ENCODE measurements at regions not wholly inside any gene's neighbourhood (a gene's known extent, or its start where the extent isn't known, plus 50 kb on each side); places are given as distances from the start of the nearest gene placed in this dataset.

DNA sequence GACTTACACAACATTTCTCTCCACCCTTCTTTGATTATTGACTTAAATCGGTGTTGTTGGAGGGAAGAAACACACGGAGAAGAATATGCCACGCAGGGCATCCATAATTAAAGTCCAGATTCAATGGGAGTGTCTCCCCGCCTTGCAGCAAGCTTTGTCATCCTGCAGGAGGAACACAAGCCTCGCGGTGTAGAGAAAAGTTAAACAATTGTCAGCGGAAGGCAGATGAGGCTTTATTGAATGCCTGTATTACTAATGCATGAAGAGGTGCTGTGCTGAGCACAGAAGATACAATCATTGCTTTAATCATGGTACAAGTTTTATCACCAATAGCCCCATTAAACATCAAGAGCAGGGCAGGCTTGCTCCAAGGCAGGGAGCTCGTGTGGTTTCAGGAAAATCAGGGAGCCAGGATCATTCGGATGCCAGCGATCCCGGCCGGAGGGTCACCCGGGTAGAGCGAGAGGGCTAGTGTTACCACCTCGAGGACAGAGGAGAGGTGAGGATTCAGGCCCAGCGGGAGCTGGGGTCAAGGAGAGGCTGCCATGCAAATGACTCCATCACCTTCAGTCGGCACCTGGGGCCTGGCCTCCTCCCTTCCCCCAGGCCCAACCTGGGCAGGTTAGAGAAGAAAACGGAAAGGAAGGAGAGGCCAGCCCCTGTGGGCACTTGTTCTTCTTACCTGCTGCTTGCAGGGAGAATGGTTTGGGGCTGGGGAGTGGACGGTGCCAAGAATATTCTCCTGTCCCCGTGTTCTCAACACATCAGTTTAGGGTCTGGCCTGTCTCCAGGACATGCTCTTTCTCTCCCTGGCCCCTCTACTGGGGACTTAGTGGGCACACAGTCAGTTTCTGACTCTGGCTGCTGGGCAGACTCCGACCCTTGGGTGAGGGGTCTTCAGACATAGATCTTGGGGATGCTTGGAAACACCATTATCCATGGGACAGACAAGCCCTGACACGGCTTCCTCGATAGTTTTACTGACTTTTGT is 289.5 kb downstream of the IRX2 start:
- H3K27me3 ChIP-seq (replicated peaks): no peaks in the 10 kb centered on the region
- no peaks in the 10 kb centered on the region for H3K36me3 ChIP-seq (replicated peaks)
- DNase-seq: no peak
- in situ Hi-C loops (cut with HindIII; ENCODE audit: low pct_ligation_motif_present, low sequenced_read_pairs): no loop called here
- H3K4me3 ChIP-seq (ENCODE audit: low read depth, low read length): no peak overlapping the region
- TF ChIP-seq, protein P1, sequence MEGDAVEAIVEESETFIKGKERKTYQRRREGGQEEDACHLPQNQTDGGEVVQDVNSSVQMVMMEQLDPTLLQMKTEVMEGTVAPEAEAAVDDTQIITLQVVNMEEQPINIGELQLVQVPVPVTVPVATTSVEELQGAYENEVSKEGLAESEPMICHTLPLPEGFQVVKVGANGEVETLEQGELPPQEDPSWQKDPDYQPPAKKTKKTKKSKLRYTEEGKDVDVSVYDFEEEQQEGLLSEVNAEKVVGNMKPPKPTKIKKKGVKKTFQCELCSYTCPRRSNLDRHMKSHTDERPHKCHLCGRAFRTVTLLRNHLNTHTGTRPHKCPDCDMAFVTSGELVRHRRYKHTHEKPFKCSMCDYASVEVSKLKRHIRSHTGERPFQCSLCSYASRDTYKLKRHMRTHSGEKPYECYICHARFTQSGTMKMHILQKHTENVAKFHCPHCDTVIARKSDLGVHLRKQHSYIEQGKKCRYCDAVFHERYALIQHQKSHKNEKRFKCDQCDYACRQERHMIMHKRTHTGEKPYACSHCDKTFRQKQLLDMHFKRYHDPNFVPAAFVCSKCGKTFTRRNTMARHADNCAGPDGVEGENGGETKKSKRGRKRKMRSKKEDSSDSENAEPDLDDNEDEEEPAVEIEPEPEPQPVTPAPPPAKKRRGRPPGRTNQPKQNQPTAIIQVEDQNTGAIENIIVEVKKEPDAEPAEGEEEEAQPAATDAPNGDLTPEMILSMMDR (IDR thresholded peaks at IDR 0.05; ENCODE audit: low read depth, low read length, missing control alignments): no peak
- no peak overlapping the region for H3K27ac ChIP-seq

DNA sequence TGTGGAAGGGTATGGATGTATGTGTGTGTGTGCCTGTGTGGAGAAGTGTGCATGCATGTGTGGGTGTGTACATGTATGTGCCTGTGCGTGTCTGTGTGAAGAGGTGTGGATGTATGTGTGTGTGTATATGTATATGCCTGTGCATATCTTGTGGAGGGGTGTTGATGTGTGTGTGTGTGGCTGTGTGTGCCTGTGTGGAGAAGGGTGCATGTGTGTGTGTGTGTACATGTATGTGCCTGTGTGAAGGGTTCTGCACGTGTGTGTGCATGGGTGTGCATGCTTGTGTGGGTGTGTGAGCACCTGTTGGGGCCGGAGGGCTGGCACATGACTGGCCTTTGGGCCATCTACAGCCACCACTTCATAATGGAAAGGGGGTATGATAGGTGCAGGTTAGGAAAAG is 291.4 kb downstream of the IRX2 start:
- TF ChIP-seq, protein P1 (IDR thresholded peaks at IDR 0.05; ENCODE audit: low read depth, low read length, missing control alignments): no peak
- Histone ChIP-seq H3K27ac (no peak overlapping the region), H3K36me3 (replicated peaks) (no peaks in the 10 kb centered on the region), H3K4me3 (ENCODE audit: low read depth, low read length) (no peak overlapping the region), H3K27me3 (replicated peaks) (no peaks in the 10 kb centered on the region)
- in situ Hi-C loops (cut with HindIII; ENCODE audit: low pct_ligation_motif_present, low sequenced_read_pairs): no loop called here
- DNase-seq: no peak

DNA sequence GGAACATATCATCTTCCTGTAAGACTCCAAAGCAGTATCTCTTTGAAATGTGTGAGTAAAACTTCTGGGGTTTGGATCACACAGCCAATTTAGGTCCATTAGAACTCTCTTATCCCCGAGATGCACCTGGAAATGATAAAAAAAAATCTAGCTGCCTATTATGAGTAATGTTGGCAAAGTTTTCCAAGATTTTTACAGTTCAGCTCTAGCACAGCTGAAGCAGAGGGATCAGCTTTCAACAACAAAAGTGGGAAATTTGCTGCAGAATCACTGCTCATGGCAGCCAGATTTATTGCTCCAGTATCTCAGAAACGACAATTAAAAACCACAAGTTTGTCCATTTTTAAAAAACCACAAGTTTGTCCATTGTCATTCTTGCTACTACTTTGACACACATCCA is 292.2 kb downstream of the IRX2 start:
- DNase-seq: no peak
- no peak overlapping the region for H3K27ac ChIP-seq
- H3K27me3 ChIP-seq (replicated peaks): no peaks in the 10 kb centered on the region
- no peaks in the 10 kb centered on the region for H3K36me3 ChIP-seq (replicated peaks)
- TF ChIP-seq, protein P1 (IDR thresholded peaks at IDR 0.05; ENCODE audit: low read depth, low read length, missing control alignments): no peak
- no peak overlapping the region for H3K4me3 ChIP-seq (ENCODE audit: low read depth, low read length)
- in situ Hi-C loops (cut with HindIII; ENCODE audit: low pct_ligation_motif_present, low sequenced_read_pairs): no loop called here

DNA sequence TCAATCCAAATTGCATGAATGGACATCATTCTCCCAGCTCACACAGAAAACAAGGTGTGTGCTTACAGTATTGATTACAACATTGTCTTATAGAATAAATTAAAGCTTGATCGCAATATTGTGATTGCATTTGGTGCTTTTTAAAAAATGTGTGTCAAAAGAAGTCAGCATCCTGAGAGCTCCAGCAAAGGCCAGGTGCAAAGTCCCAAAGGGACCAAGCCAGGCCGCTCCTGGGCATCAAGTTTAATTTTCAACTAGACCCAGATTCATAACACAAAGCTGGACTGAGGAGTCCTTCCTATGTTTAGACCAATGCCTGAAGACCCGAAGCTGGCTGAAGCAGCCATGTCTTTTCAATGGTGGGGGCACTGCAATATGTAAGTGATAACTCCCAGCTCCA is 295.6 kb downstream of the IRX2 start:
- no peak for DNase-seq
- Histone ChIP-seq H3K27me3 (replicated peaks) (no peaks in the 10 kb centered on the region), H3K27ac (no peak overlapping the region), H3K4me3 (ENCODE audit: low read depth, low read length) (no peak overlapping the region), H3K36me3 (replicated peaks) (no peaks in the 10 kb centered on the region)
- TF ChIP-seq, protein P1 (IDR thresholded peaks at IDR 0.05; ENCODE audit: low read depth, low read length, missing control alignments): no peak
- in situ Hi-C loops (cut with HindIII; ENCODE audit: low pct_ligation_motif_present, low sequenced_read_pairs): no loop called here

DNA sequence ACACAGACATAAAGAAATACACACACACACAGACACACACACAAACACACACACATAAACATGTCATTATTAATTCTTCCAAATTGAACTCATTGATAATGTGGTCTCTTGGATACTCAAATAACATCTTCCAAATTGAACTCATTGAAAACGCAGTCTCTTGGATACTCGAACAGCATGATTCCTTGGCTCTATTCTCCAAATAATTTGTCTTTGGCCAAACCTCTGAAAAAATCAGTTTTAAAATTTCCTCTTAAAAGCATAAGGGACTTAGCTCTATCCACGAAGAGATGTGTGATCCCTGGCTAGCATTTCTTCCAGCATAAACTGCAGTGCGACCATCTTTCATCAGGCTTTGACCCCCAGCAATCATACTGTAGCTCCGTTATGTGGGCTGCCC is 296.6 kb downstream of the IRX2 start:
- TF ChIP-seq, protein P1 (IDR thresholded peaks at IDR 0.05; ENCODE audit: low read depth, low read length, missing control alignments): no peak
- no peak overlapping the region for H3K4me3 ChIP-seq (ENCODE audit: low read depth, low read length)
- H3K36me3 ChIP-seq (replicated peaks): no peaks in the 10 kb centered on the region
- in situ Hi-C loops (cut with HindIII; ENCODE audit: low pct_ligation_motif_present, low sequenced_read_pairs): no loop called here
- H3K27ac ChIP-seq: no peak overlapping the region
- H3K27me3 ChIP-seq (replicated peaks): no peaks in the 10 kb centered on the region
- no peak for DNase-seq

All from brain microvascular endothelial cell (primary cell).